Astrocyte of the cerebellum (primary cell): ENCODE measurements at regions not wholly inside any gene's neighbourhood (a gene's known extent, or its start where the extent isn't known, plus 50 kb on each side); places are given as distances from the start of the nearest gene placed in this dataset.

Experiments used
- DNase-seq: peaks from one replicate; pipeline ENCODE4 v3.0.0-alpha.2; 2011; ENCODE audit warnings: low read depth
- H3K4me3 ChIP-seq: 2 replicates; pipeline ENCODE4 v1.5.1; 2011; ENCODE audit warnings: mild to moderate bottlenecking, low read depth, low read length, moderate library complexity
- in situ Hi-C: cut with HindIII; loops from 2 replicates; pipeline ENCODE4 v1.10.0; 2017; ENCODE audit warnings: low sequenced_read_pairs
- TF ChIP-seq, protein P1 (sequence below): IDR thresholded peaks from 2 replicates; pipeline ENCODE4 v1.5.1; 2012; ENCODE audit warnings: low read length, low read depth, moderate library complexity, mild to moderate bottlenecking; ENCODE audit errors: missing control alignments

- no peak overlapping the region for H3K4me3 ChIP-seq
- TF ChIP-seq, protein P1, sequence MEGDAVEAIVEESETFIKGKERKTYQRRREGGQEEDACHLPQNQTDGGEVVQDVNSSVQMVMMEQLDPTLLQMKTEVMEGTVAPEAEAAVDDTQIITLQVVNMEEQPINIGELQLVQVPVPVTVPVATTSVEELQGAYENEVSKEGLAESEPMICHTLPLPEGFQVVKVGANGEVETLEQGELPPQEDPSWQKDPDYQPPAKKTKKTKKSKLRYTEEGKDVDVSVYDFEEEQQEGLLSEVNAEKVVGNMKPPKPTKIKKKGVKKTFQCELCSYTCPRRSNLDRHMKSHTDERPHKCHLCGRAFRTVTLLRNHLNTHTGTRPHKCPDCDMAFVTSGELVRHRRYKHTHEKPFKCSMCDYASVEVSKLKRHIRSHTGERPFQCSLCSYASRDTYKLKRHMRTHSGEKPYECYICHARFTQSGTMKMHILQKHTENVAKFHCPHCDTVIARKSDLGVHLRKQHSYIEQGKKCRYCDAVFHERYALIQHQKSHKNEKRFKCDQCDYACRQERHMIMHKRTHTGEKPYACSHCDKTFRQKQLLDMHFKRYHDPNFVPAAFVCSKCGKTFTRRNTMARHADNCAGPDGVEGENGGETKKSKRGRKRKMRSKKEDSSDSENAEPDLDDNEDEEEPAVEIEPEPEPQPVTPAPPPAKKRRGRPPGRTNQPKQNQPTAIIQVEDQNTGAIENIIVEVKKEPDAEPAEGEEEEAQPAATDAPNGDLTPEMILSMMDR, result no peak
- DNase-seq, result no peak
- in situ Hi-C loops, result no loop called here
Observed at GRCh38 chr4:56224641-56225040, 162.7 kb downstream of the AASDH start.

DNA sequence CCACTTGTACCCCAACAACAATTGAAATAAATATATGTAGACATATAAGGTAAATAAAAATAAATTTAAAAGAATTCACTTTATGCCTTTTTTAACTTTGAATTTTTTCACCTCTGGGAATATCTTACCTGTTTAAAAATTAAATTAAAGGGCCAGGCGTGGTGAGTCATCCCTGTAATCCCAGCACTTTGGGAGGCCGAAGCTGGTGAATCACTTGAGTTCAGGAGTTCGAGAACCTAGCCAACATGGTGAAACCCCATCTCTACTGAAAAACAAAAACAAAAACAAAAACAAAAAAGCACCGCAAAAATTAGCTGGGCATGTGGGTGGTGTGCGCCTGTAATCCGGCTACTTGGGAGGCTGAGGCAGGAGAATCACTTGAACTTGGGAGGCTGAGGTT is 164.8 kb downstream of the AASDH start:
- no peak for DNase-seq
- H3K4me3 ChIP-seq, result no peak overlapping the region
- TF ChIP-seq, protein P1, result no peak
- in situ Hi-C loops, result no loop called here

GRCh38 chr4:56220261-56220660 is 167.0 kb downstream of the AASDH start:
- H3K4me3 ChIP-seq, result no peak overlapping the region
- peak; percentile 33 for DNase-seq
- TF ChIP-seq, protein P1, result no peak
- in situ Hi-C loops, result no loop called here

- no peak overlapping the region for H3K4me3 ChIP-seq
- TF ChIP-seq, protein P1, result no peak
- in situ Hi-C loops, result no loop called here
- DNase-seq, result no peak
Observed at GRCh38 chr4:56219447-56219846, 167.8 kb downstream of the AASDH start.

- TF ChIP-seq, protein P1, result no peak
- in situ Hi-C loops, result no loop called here
- no peak overlapping the region for H3K4me3 ChIP-seq
- no peak for DNase-seq
Observed at GRCh38 chr4:56218230-56218895, 168.9 kb downstream of the AASDH start.

DNA sequence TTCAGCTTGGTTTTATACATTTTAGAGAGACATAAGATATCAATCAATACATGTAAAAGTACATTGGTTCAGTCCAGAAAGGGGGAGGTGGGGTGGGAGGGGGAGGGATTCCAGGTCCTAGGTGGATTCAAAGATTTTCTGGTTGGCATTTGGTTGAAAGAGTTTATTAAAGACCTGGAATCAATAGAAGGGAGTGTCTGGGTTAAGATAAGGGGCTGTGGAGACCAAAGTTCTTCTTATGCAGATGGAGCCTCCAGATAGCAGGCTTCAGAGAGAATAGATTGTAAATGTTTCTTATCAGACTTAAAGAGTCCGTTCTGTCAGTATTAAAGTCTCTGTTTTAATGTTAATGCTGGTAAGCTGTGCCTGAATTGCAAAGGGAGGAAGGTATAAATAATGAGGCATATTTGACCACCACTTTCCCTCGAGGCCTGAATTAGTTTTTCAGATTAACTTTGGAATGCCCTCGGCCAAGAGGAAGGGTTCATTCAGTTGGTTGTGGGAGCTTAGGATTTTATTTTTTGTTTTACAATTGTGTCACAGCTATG is 169.9 kb downstream of the AASDH start:
- H3K4me3 ChIP-seq, result no peak overlapping the region
- no peak for DNase-seq
- TF ChIP-seq, protein P1, result no peak
- in situ Hi-C loops, result no loop called here

- TF ChIP-seq, protein P1, result no peak
- peak; percentile 56 for DNase-seq
- H3K4me3 ChIP-seq, result no peak overlapping the region
- in situ Hi-C loops, result no loop called here
Observed at GRCh38 chr4:56215901-56216300, 171.4 kb downstream of the AASDH start.
